HG03139 (cell line): ENCODE measurements at regions not wholly inside any gene's neighbourhood (a gene's known extent, or its start where the extent isn't known, plus 50 kb on each side); places are given as distances from the start of the nearest gene placed in this dataset.

Source experiments
- ATAC-seq: cut with Tn5 transposase; IDR thresholded peaks from one replicate; pipeline ENCODE4 v1.9.1; 2021; ENCODE audit not compliant: unreplicated experiment

- no peak for ATAC-seq
Measured at GRCh38 chr20:39299783-39300182, 337.6 kb downstream of the DHX35 start.

DNA sequence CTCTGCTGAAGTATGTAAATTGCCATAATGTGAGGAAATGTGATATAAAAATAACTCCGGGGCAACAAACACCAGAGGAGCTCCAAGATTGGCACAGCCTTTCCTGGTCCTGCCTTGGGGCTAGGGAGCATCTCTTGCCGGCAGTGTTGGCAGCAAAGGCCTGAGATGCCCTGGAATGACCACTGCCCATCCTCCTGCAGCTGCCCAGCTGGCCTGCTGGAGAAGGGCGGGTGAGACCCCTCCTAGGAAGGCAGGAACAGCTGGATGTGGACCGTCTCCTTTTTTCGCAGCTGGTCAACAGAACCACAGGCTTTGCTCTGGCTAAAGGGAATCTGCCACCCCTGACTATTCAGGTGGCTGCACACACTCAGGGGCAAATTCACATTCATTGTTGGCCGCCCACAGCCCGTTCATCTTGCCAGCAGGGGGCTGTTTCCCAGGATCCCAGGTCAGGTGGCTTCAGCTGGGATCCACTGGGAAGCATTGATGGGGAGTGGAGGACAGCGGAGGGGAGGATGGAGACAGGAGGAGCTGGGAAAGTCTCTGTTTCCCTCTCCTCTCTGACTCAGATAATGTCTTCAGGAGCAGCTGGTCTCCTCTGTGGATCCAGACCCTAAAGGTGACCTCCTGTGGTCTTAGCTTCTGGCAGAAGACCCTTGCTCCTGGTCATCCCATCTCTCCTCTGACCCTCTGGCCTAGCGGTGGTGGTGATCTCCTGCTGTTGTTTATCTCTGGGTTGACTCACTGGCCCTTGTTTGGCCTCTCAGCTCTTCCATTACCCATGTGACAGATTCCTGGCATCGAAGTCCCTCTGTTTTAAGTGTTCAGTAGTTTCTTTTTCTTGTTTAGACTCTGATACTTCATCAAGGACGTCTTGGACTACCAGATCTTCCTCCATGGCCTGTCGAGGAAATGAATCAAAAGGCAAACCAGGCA lies 336.7 kb downstream of the DHX35 start:
- no peak for ATAC-seq

- ATAC-seq, result no peak
Measured at GRCh38 chr20:39298121-39298520, 336.0 kb downstream of the DHX35 start.

DNA sequence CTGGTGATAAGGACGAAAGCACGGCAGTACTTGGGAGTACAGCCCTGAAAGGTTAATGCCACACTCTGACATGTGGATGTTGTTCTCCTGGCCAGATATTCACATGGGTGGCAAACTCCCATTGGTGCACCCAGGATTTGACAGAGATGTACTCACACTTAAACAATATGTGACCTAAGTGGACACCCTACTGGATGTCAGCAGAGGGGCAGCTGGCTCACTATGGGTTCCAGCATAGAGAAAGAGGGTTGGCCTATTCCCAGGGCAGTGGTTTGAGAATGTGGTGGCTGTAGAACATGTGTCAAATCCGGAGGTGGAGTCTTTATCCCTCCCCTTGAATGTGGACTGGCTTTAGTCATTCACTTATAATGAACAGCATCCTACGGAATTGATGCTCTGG lies 333.2 kb downstream of the DHX35 start:
- ATAC-seq, result no peak

DNA sequence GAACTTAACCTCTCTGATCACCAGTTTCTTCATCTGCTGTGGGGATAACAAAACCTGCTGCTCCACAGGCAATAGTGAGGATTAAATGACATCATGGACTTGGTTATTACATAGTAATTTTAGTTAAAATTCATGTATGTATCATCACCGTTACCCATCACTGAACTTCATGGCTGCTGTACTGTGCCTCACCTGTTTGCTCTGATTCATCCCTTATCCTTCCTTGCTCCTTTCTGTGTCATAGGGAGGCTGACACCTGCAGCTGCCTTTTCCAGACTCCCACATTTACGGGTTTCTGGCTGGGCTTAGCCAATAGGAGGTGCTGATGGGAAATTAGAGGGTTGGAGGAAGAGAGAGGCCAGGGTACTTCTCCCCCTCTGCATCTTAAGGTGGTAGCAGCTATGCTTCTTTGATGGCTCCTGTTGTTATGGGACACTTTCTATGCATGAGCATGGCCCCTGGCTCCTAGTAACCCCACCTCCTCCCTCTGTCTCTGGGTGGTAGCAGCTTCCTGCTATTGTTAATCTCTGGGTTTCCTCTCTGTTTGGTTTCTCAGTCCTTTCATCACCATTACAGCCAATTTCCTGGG lies 332.1 kb downstream of the DHX35 start:
- no peak for ATAC-seq

DNA sequence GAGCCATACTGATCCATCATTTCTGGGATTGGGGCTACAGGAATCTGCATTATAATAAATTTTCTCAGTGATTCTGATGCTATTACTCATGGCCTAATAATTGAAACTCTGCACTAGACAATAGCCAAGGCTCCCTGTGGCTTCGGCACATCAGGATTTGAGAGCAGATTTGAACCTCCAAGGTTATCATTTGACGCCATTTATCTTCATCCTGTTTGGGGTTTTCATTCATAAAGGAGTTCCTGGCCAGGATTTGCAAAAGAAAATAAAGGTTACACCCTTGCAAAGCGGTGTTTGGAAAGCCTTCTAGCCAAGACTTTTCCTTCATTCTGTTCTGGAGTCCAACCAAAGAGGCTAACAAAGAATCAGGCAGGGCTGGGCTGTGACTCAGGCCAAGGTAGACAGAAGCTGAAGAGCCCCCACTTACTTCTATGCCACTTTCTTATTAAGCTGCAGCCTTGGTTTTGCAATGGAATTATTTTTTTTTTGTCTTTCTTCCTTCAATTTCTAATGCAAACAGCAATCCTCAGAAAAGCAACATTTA lies 330.1 kb downstream of the DHX35 start:
- no peak for ATAC-seq

DNA sequence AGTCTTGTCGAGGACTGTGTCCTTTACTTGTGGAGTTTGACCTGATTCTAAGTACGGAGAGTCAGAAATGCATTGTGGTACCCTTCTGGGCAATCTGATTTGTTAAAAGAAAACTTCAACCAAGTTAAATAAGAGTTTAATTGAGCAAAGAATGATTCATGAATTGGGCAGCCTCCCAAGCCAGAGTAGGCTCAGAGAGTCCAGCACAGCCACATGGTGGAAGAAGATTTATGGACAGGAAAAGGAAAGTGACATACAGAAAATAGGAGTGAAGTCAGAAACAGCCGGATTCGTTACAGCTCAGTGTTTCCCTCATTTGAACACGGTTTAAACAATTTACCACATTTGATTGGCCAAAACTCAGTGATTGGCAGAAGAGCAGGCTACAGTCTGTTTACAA lies 329.2 kb downstream of the DHX35 start:
- ATAC-seq, result no peak

DNA sequence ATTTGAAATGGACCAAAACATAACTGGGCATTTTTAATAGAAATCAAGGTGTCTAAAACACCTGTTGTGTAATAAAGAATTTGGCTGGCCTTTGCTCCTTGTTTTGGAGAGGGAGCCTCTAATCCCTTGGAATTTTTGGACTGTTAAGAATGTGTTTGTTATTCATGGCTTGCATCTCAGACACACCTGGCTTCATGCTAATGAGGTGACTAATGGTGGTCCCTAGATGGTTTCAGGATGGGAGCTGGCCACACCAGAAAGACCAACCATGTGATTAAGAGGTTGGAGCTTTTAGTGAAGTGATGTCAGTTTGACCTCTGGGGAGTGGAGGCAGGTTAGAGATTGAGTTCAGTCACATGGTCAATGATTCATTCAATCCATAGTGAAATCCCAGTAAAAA lies 328.4 kb downstream of the DHX35 start:
- no peak for ATAC-seq

GRCh38 chr20:39289831-39290230 lies 327.7 kb downstream of the DHX35 start:
- no peak for ATAC-seq

DNA sequence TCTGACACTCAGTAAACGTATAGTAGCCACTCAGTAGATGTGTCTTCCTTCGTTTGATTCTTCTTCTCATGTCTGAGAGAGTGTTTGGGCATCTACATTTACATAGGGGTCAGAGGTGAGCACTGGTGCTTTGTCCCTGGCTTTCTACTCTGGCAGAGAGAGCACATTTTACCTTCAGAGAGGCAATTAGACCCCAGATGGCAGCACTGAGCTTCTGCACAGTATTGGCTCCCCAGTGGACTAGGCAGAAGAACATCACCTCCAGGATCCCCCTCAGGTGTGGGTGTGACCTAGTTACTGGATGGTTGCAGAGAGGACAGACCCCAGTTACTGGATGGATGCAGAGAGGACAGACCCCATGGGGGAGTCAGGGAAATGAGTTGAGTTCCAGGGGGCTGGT lies 327.2 kb downstream of the DHX35 start:
- no peak for ATAC-seq

DNA sequence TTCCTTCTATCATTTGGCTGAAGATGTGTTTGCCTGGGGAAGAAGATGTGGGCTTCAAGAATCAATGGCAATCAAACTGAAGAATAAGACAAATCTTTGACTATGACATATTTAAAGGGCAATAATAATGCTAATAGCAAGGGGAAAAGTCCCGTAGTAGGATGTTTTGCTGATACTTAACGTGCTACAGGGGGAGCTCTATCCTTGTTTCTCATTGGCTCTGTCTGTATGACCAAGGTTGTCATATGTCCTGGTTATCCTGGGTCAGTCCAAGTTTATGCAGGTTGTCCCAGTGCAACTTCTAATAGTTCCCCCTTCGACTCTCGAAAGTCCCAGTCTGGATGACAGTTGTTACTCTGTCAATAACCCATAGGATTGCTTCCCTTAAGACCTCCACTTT lies 321.3 kb downstream of the DHX35 start:
- no peak for ATAC-seq

DNA sequence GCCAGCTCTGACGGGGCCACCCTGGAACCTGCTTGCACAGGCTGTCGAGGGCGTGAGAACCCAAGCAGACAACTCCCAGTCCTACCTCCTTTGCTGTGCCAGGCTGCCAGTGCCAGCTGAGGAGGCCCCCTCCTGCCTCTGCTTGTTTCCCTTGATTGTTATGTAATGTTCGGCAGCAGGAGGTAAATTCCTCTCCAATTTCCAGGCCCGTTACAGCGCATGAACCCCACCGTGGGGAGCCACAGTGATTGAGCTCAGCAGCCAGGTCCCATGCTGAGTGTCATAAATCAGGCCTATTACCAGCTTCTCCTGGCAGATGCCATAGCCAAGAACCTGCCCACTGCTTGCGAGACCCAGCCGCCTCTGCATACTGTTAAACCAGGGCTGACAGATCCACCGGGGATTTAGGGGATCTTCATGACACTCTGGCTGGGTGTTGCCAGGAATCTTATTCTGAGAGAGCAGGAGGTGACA lies 320.5 kb downstream of the DHX35 start:
- ATAC-seq, result no peak

GRCh38 chr20:39280875-39281274 lies 318.7 kb downstream of the DHX35 start:
- ATAC-seq, result no peak

DNA sequence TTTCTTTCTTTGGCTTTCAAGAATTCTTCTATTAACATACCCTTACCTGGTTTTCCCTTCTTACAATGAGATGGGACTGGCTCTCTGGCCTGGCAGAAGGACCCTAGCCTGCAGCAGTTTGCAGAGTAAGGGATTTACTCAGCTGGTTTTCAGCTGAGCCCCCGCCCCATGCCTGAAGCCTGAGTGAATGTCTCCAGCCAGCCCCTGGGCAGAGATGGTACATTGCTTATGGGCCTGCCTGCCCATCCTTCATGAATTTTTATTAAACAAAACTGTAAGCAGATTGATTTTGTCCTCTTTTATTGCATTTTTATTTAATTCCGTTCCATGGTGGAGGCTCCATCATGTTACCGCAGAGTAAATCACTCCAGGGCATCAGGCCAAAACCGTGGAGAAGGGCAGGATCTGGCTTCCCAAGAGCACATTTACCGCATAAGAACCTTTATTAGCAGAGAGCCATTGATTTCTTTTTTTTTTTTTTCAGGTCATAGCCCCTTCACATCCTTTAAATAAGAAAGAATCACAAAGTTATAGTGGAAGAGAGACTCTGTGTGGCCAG lies 316.2 kb downstream of the DHX35 start:
- ATAC-seq, result no peak

DNA sequence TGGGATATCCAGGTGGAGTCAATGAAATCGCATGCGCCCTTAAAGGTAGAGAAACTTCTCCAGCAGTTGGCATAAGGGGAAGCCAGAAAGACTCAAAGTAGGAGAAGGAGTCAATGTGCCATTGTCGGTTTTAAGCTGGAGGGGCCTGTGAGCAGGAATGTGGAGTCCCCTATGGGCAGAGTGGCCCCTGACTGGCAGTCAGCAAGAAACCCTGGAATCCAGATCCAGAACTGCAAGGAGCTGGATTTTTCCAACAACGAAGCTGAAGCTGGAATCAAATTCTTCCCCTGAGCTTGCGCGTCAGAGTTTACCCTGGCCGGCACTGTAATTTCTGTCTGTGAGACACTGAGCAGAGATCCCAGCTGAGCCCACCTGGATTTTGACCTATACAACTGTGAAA lies 315.0 kb downstream of the DHX35 start:
- no peak for ATAC-seq

DNA sequence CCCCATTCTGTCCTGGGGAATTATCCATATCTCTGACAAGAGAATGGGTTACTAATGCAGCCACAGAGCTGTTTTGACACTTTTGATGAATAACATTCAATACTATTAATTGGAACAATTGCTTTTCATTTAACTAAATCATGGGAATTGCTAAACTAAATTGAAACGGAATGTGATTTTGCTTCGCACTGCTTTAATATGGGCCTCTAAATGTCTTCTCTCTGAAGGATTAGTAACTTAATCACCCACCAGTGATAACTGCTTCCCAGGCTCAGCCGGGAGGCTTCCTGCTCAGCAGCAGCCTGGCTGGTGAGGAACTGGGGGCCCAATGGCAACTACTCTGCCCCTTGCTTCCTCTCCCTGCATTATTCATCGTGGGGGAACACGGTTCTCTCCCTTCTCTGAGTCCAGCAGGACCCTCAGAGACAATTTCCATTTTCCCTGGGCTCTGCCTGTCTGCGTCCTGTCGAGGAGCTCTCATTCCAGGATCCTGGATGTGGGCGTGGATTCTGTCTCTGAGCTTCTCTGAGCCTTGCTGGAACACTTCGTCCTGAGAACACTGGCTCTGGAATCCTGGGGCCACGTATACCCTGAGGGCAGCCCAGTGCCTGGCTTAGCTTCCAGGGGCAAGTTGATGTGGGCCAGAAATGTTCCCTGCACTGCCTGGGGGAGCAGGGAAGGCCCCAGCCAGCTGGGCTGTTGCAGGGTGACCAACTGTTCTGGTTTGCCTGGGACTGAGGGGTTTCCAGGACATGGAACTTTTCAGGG lies 308.9 kb downstream of the DHX35 start:
- ATAC-seq, result no peak

DNA sequence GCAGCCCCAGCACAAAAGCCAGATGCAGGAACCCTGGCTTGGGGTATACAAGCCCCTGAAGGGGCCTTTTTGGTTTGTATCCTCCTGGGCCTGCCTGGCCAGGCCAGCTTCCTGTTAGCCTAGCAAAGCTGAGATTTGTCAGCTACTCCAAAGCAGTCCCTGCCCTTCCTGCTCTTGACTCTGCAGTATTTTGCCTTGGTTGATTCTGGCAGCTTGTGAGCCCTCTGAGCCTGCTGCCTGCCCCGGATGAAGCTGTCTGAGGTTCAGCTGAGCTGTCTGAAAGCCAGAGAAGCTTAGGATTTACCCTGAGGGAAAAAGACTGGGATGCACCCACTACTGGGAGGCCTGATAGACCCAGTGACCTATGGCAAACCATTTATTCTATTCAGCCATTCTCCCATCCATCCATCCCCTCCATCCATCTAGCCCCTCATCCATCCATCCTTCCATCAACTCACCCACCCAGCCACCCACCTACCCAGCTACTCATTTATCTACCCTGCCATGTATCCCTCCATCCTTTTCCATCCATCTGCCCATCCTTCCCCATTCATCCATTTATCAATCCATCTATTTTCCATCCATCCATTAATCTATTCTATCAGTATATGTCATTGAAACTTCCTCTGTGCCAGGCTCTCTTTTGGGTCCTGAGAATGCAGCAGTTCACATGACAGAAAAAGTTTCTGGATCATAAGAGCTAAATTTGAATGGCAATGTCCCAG lies 307.5 kb downstream of the DHX35 start:
- ATAC-seq, result no peak

DNA sequence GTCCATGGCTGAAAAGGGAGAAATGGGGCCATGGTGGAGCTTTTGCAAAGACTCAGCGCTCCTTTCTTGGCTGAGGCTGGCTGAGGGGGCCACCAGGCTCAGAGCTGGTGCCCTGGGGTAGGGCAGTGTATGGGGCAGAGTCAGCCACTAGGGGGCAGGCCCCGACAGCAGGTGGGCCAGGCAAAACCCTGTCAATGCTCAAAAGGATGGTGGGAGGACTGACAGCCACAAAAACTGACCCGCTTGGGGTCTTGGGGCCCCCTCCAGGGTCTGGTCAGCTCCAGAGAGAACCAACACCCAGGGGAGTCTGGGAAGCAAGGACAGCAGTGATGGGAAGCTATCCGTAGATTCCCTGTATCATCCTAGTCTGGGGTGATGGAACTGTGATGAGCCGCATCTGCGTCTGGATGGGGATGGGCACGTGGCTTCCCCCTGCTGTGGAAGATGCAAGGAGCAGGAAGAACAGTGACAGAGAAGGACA lies 306.9 kb downstream of the DHX35 start:
- peak; percentile 79 for ATAC-seq

GRCh38 chr20:39268491-39268951 lies 306.4 kb downstream of the DHX35 start:
- no peak for ATAC-seq

DNA sequence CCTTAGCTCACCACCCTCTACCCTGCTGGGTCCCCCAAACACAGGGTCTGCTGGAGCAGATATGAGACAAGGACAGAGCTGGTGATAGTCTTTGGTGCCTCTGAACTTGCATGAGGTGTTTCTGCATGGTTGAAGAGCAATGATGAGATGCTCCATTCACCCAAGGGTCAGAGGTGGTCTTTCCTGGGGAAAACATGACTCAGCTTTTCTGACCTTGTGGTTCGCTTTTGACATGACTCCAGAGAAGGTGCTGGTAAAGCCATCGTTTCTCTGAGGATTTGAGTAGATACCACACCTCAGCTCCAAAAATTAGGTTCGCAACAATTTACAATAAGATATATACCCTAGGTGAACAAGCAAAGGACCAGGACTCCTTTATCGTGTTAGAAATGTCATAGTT lies 304.8 kb downstream of the DHX35 start:
- ATAC-seq, result no peak
